PFSK-1 (cell line): ENCODE measurements at regions not wholly inside any gene's neighbourhood (a gene's known extent, or its start where the extent isn't known, plus 50 kb on each side); places are given as distances from the start of the nearest gene placed in this dataset.

Source experiments
- FOXP2 ChIP-seq: optimal IDR thresholded peaks from 2 replicates; pipeline ENCODE3; 2011; ENCODE audit warnings: borderline replicate concordance, control low read depth, inconsistent platforms; ENCODE audit not compliant: insufficient read depth; ENCODE audit errors: extremely low read length, extremely low read depth
- POLR2AphosphoS5 ChIP-seq: IDR thresholded peaks from 2 replicates; pipeline ENCODE4 v1.6.1; 2012; ENCODE audit warnings: low read depth, mild to moderate bottlenecking, control low read depth, low read length, moderate library complexity
- SIN3A ChIP-seq: IDR thresholded peaks from 2 replicates; pipeline ENCODE4 v1.6.1; 2012; ENCODE audit warnings: mild to moderate bottlenecking, low read length, moderate library complexity, borderline replicate concordance; ENCODE audit not compliant: insufficient read depth
- TAF1 ChIP-seq: IDR thresholded peaks from 2 replicates; pipeline ENCODE4 v1.6.1; 2012; ENCODE audit warnings: low read length, control low read depth, borderline replicate concordance; ENCODE audit not compliant: insufficient read depth
- TF ChIP-seq, protein P1 (sequence below), 2 experiments: IDR thresholded peaks; 2 replicates each; pipeline versions ENCODE4 v1.6.1 to v1.8.0; 2011 to 2012; ENCODE audit warnings: low read depth in 2 of 2, low read length in 2 of 2, control low read depth in 1 of 2, inconsistent platforms in 1 of 2, mild to moderate bottlenecking in 1 of 2, moderate library complexity in 1 of 2; ENCODE audit not compliant: insufficient read depth in 1 of 2

GRCh38 chr4:179447308-179447707 lies 2005.1 kb upstream of the AGA start:
- TF ChIP-seq SIN3A (no peak), TAF1 (no peak), POLR2AphosphoS5 (no peak), FOXP2 (no peak)

- TF ChIP-seq TAF1: no peak
- no peak for TF ChIP-seq SIN3A
- TF ChIP-seq FOXP2: no peak
- no peak for TF ChIP-seq POLR2AphosphoS5
- TF ChIP-seq, protein P1, sequence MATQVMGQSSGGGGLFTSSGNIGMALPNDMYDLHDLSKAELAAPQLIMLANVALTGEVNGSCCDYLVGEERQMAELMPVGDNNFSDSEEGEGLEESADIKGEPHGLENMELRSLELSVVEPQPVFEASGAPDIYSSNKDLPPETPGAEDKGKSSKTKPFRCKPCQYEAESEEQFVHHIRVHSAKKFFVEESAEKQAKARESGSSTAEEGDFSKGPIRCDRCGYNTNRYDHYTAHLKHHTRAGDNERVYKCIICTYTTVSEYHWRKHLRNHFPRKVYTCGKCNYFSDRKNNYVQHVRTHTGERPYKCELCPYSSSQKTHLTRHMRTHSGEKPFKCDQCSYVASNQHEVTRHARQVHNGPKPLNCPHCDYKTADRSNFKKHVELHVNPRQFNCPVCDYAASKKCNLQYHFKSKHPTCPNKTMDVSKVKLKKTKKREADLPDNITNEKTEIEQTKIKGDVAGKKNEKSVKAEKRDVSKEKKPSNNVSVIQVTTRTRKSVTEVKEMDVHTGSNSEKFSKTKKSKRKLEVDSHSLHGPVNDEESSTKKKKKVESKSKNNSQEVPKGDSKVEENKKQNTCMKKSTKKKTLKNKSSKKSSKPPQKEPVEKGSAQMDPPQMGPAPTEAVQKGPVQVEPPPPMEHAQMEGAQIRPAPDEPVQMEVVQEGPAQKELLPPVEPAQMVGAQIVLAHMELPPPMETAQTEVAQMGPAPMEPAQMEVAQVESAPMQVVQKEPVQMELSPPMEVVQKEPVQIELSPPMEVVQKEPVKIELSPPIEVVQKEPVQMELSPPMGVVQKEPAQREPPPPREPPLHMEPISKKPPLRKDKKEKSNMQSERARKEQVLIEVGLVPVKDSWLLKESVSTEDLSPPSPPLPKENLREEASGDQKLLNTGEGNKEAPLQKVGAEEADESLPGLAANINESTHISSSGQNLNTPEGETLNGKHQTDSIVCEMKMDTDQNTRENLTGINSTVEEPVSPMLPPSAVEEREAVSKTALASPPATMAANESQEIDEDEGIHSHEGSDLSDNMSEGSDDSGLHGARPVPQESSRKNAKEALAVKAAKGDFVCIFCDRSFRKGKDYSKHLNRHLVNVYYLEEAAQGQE (IDR thresholded peaks at IDR 0.05; ENCODE audit: insufficient read depth in 1 of 2, low read depth in 2 of 2, low read length in 2 of 2): no peak
Observed at GRCh38 chr4:179465131-179465797, 2023.0 kb upstream of the AGA start.

- TF ChIP-seq FOXP2: no peak
- TF ChIP-seq POLR2AphosphoS5: no peak
- TF ChIP-seq, protein P1 (IDR thresholded peaks at IDR 0.05; ENCODE audit: insufficient read depth in 1 of 2, low read depth in 2 of 2, low read length in 2 of 2): no peak
- TF ChIP-seq SIN3A: no peak
- TF ChIP-seq TAF1: no peak
Observed at GRCh38 chr4:179467878-179468277, 2025.6 kb upstream of the AGA start.

- TF ChIP-seq TAF1 (no peak), SIN3A (no peak), POLR2AphosphoS5 (no peak), FOXP2 (no peak)
- TF ChIP-seq, protein P1 (IDR thresholded peaks at IDR 0.05; ENCODE audit: insufficient read depth in 1 of 2, low read depth in 2 of 2, low read length in 2 of 2): no peak
Observed at GRCh38 chr4:179472164-179472563, 2029.9 kb upstream of the AGA start.

DNA sequence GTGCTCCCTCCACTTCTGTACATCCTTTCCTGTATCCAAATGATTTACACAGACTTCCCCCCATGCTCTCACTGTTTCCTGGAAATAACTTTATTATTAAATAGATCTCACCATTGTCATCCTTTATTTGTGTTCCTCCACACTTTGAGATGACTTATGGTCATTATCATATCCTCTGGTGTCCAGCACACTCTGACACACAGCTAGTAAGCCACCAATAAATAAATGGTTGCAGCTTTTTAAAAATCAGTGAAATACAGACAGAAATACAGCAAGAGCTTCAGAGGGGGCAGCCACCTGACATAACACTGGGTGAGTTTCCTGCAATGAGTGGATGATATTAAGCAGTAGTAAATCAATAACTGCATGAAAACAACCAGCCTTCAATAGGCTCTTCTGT lies 2036.4 kb upstream of the AGA start:
- TF ChIP-seq POLR2AphosphoS5: no peak
- no peak for TF ChIP-seq TAF1
- TF ChIP-seq, protein P1 (IDR thresholded peaks at IDR 0.05; ENCODE audit: insufficient read depth in 1 of 2, low read depth in 2 of 2, low read length in 2 of 2): no peak
- TF ChIP-seq SIN3A: no peak
- no peak for TF ChIP-seq FOXP2
